Testis (tissue), 2 donors: ENCODE measurements at regions not wholly inside any gene's neighbourhood (a gene's known extent, or its start where the extent isn't known, plus 50 kb on each side); places are given as distances from the start of the nearest gene placed in this dataset.
"Not testable (repeated sequence)": the region's sequence is repeated elsewhere in the genome, so short reads cannot be mapped to it uniquely, and the experiment has no call there.

Experiments used
- CTCF ChIP-seq, 3 experiments: fragments of 450-650 bp in 2 of 3; fragments of 200-600 bp in 1 of 3; sonication (generic) in 1 of 3; IDR thresholded peaks; one replicate each; pipeline ENCODE4 v1.5.1; 2016 to 2019; ENCODE audit warnings: antibody characterized with exemption in 3 of 3, mild to moderate bottlenecking in 2 of 3, moderate library complexity in 1 of 3
- POLR2A ChIP-seq: fragments of 450-650 bp; IDR thresholded peaks from one replicate; pipeline ENCODE4 v1.6.1; 2017; ENCODE audit warnings: antibody characterized with exemption, mild to moderate bottlenecking, moderate library complexity

- not testable (repeated sequence) for TF ChIP-seq CTCF (IDR thresholded peaks at IDR 0.05); POLR2A
These were observed 107.5 kb downstream of the UTP18 start for GRCh38 chr17:51367836-51368235.
